DMS153 treated with DMSO at 0.1 percent for 48 hours (cell line): ENCODE measurements at regions not wholly inside any gene's neighbourhood (a gene's known extent, or its start where the extent isn't known, plus 50 kb on each side); places are given as distances from the start of the nearest gene placed in this dataset.
"Not testable (repeated sequence)": the region's sequence is repeated elsewhere in the genome, so short reads cannot be mapped to it uniquely, and the experiment has no call there.

Experiments
- DNase-seq: peaks from one replicate; lab custom pipeline; 2025; ENCODE audit not compliant: unreplicated experiment; lab: John Stamatoyannopoulos, UW

- DNase-seq: no peak
Measured at GRCh38 chr4:126993351-126993750, 639.4 kb upstream of the INTU start.

- no peak for DNase-seq
Measured at GRCh38 chr4:126995235-126995634, 637.5 kb upstream of the INTU start.

- DNase-seq: no peak
Measured at GRCh38 chr4:127000110-127000509, 632.6 kb upstream of the INTU start.

- no peak for DNase-seq
Measured at GRCh38 chr4:127000846-127001245, 631.9 kb upstream of the INTU start.

- no peak for DNase-seq
Measured at GRCh38 chr4:127001933-127002332, 630.8 kb upstream of the INTU start.

GRCh38 chr4:127006446-127006877 is 626.3 kb upstream of the INTU start:
- DNase-seq: no peak

- no peak for DNase-seq
Measured at GRCh38 chr4:127007305-127007704, 625.5 kb upstream of the INTU start.

- no peak for DNase-seq
Measured at GRCh38 chr4:127012549-127012948, 620.2 kb upstream of the INTU start.

GRCh38 chr4:127015667-127016117 is 617.1 kb upstream of the INTU start:
- peak; percentile 59 for DNase-seq

- DNase-seq: no peak
Measured at GRCh38 chr4:127018381-127018780, 614.4 kb upstream of the INTU start.

- DNase-seq: not testable (repeated sequence)
Measured at GRCh38 chr4:127020831-127021230, 611.9 kb upstream of the INTU start.

GRCh38 chr4:127036296-127036695 is 596.5 kb upstream of the INTU start:
- no peak for DNase-seq

GRCh38 chr4:127045861-127046260 is 586.9 kb upstream of the INTU start:
- DNase-seq: no peak

GRCh38 chr4:127047930-127048329 is 584.8 kb upstream of the INTU start:
- DNase-seq: no peak

- no peak for DNase-seq
Measured at GRCh38 chr4:127048376-127049044, 584.2 kb upstream of the INTU start.

- DNase-seq: no peak
Measured at GRCh38 chr4:127049526-127049925, 583.2 kb upstream of the INTU start.

- no peak for DNase-seq
Measured at GRCh38 chr4:127052742-127053141, 580.0 kb upstream of the INTU start.

- no peak for DNase-seq
Measured at GRCh38 chr4:127055357-127055756, 577.4 kb upstream of the INTU start.

GRCh38 chr4:127069675-127070074 is 563.1 kb upstream of the INTU start:
- DNase-seq: no peak

- no peak for DNase-seq
Measured at GRCh38 chr4:127071443-127071842, 561.3 kb upstream of the INTU start.

GRCh38 chr4:127080141-127080540 is 552.6 kb upstream of the INTU start:
- DNase-seq: no peak

GRCh38 chr4:127081041-127081440 is 551.7 kb upstream of the INTU start:
- no peak for DNase-seq

GRCh38 chr4:127082986-127083385 is 549.8 kb upstream of the INTU start:
- DNase-seq: no peak
